K562 (cell line): ENCODE measurements at regions not wholly inside any gene's neighbourhood (a gene's known extent, or its start where the extent isn't known, plus 50 kb on each side); places are given as distances from the start of the nearest gene placed in this dataset.

ENCODE experiments used
- ARID2 ChIP-seq: fragments of 450-650 bp; IDR thresholded peaks from 2 replicates; pipeline ENCODE4 v1.6.1; 2017; ENCODE audit warnings: antibody characterized with exemption, mild to moderate bottlenecking
- BRD4 ChIP-seq: fragments of 200-600 bp; sonication (generic); IDR thresholded peaks from 2 replicates; pipeline ENCODE4 v1.6.1; 2017; ENCODE audit warnings: inconsistent platforms
- HOXB6 ChIP-seq: fragments of 250-450 bp; sonication (Bioruptor Pico); IDR thresholded peaks from 2 replicates; pipeline ENCODE4 v1.5.1; 2022; ENCODE audit warnings: mild to moderate bottlenecking, borderline replicate concordance
- NONO ChIP-seq, 2 experiments: fragments of 200-400 bp in 1 of 2; fragments of 450-650 bp in 1 of 2; formaldehyde crosslinking in 1 of 2; IDR thresholded peaks; 2 replicates each; pipeline ENCODE4 v1.6.1; 2017; ENCODE audit warnings: low read depth in 2 of 2, mild to moderate bottlenecking in 2 of 2, moderate library complexity in 2 of 2, low read length in 1 of 2
- ZBTB17 ChIP-seq: fragments of 450-650 bp; formaldehyde crosslinking; IDR thresholded peaks from 2 replicates; pipeline ENCODE4 v1.4.0; 2020; ENCODE audit warnings: mild to moderate bottlenecking
- ZBTB8A ChIP-seq: fragments of 450-650 bp; IDR thresholded peaks from 2 replicates; pipeline ENCODE4 v1.6.1; 2018; ENCODE audit warnings: mild to moderate bottlenecking, moderate library complexity; ENCODE audit not compliant: partially characterized antibody
- TF ChIP-seq, protein P1 (sequence below), 2 experiments: fragments of 450-650 bp; IDR thresholded peaks; 2 replicates each; pipeline ENCODE4 v1.6.1; 2016; ENCODE audit warnings: mild to moderate bottlenecking in 2 of 2, borderline replicate concordance in 1 of 2, low read depth in 1 of 2, moderate library complexity in 1 of 2
- TF ChIP-seq, protein P2 (sequence below): fragments of 250-450 bp; sonication (Bioruptor Pico); IDR thresholded peaks from 2 replicates; pipeline ENCODE4 v1.8.0; 2022; ENCODE audit warnings: inconsistent platforms
- TF ChIP-seq, protein P3 (sequence below): IDR thresholded peaks from 2 replicates; pipeline ENCODE4 v1.6.1; 2011; ENCODE audit warnings: borderline replicate concordance, low read depth, mild to moderate bottlenecking, moderate library complexity, low read length; ENCODE audit not compliant: insufficient read depth, poor library complexity, severe bottlenecking
- TF ChIP-seq, protein P4 (sequence below): sonication (generic); formaldehyde crosslinking; IDR thresholded peaks from 2 replicates; pipeline ENCODE4 v1.8.1; 2023; ENCODE audit warnings: mild to moderate bottlenecking, missing genetic modification reagents
- TF ChIP-seq, protein P5 (sequence below): fragments of 450-650 bp; conservative IDR thresholded peaks from 2 replicates; pipeline ENCODE4 v1.6.1; 2016; ENCODE audit warnings: missing genetic modification characterization, low read depth, mild to moderate bottlenecking, missing compliant biosample characterization, moderate library complexity

DNA sequence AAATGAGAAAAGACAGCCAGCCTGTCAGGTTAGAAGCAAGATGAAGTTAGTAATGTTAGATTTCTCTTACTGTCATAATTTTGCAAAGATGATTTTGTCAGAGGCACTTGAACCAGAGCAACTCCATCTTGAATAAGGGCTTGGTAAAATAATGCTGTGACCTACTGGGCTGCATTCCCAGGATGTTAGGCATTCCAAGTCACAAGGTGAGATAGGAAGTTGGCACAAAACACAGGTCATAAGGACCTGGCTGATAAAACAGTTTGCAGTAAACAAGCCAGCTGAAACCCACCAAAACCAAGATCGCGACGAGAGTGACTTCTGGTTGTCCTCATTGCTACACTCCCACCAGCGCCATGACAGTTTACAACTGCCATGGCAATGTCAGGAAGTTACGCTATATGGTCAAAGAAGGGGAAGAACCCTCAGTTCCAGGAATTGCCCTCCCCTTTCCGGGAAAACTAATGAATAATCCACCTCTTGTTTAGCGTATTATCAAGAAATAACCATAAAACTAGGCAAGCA, 1313.5 kb upstream of the TMEM132C start (continued):
- TF ChIP-seq, protein P1, sequence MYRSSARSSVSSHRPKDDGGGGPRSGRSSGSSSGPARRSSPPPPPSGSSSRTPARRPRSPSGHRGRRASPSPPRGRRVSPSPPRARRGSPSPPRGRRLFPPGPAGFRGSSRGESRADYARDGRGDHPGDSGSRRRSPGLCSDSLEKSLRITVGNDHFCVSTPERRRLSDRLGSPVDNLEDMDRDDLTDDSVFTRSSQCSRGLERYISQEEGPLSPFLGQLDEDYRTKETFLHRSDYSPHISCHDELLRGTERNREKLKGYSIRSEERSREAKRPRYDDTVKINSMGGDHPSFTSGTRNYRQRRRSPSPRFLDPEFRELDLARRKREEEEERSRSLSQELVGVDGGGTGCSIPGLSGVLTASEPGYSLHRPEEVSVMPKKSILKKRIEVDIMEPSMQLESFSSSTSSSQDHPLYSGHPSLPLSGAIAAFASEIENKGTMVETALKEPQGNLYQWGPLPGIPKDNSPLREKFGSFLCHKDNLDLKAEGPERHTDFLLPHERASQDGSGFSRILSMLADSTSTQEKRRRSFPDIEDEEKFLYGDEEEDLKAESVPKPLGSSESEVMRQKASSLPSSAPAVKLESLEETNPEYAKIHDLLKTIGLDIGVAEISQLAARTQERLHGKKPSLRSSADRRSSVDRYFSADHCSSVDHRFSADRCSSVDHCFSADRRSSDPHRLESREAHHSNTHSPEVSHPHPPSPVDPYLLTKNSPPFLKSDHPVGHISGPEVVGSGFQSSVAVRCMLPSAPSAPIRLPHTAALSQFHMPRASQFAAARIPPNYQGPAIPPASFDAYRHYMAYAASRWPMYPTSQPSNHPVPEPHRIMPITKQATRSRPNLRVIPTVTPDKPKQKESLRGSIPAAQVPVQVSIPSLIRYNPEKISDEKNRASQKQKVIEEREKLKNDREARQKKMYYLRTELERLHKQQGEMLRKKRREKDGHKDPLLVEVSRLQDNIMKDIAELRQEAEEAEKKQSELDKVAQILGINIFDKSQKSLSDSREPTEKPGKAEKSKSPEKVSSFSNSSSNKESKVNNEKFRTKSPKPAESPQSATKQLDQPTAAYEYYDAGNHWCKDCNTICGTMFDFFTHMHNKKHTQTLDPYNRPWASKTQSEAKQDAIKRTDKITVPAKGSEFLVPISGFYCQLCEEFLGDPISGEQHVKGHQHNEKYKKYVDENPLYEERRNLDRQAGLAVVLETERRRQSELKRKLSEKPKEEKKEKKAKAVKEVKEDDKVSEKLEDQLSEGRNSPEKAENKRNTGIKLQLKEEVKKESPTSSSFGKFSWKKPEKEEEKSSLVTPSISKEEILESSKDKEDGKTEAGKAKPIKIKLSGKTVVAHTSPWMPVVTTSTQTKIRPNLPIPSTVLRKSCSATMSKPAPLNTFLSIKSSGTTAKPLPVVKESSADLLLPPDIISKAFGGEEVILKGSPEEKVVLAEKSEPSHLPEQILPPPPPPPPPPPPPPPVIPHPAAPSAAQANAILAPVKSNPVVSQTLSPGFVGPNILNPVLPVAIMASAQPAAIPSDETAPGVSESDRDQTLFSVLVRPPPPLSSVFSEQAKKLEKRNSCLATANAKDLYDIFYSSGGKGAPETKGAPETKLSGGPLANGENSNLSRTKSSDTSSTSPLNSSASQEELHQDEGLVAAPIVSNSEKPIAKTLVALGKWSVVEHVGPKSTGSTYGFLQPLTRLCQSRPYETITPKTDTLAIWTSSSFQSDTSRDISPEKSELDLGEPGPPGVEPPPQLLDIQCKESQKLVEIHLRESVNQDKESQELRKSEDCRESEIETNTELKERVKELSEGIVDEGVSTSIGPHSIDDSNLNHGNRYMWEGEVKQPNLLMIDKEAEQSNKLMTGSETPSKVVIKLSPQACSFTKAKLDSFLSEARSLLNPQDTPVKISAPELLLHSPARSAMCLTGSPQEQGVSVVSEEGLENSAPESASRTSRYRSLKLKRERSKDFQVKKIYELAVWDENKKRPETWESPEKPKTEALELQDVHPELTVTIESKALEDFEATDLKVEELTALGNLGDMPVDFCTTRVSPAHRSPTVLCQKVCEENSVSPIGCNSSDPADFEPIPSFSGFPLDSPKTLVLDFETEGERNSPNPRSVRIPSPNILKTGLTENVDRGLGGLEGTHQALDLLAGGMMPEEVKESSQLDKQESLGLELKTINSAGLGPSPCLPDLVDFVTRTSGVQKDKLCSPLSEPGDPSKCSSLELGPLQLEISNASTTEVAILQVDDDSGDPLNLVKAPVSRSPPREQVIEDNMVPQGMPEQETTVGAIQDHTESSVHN (IDR thresholded peaks at IDR 0.05; ENCODE audit: borderline replicate concordance in 1 of 2, low read depth in 1 of 2), result no peak
- no peak for TF ChIP-seq HOXB6 (CRISPR knock-in tag)
- TF ChIP-seq ARID2, result no peak
- no peak for TF ChIP-seq ZBTB8A
- TF ChIP-seq BRD4, result peak; percentile 46; the same call in 1 of the 2 replicates
- TF ChIP-seq, protein P2, sequence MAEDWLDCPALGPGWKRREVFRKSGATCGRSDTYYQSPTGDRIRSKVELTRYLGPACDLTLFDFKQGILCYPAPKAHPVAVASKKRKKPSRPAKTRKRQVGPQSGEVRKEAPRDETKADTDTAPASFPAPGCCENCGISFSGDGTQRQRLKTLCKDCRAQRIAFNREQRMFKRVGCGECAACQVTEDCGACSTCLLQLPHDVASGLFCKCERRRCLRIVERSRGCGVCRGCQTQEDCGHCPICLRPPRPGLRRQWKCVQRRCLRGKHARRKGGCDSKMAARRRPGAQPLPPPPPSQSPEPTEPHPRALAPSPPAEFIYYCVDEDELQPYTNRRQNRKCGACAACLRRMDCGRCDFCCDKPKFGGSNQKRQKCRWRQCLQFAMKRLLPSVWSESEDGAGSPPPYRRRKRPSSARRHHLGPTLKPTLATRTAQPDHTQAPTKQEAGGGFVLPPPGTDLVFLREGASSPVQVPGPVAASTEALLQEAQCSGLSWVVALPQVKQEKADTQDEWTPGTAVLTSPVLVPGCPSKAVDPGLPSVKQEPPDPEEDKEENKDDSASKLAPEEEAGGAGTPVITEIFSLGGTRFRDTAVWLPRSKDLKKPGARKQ (CRISPR knock-in tag), result no peak
- peak; percentile 91 for TF ChIP-seq ZBTB17 (CRISPR knock-in tag)
- TF ChIP-seq, protein P3, sequence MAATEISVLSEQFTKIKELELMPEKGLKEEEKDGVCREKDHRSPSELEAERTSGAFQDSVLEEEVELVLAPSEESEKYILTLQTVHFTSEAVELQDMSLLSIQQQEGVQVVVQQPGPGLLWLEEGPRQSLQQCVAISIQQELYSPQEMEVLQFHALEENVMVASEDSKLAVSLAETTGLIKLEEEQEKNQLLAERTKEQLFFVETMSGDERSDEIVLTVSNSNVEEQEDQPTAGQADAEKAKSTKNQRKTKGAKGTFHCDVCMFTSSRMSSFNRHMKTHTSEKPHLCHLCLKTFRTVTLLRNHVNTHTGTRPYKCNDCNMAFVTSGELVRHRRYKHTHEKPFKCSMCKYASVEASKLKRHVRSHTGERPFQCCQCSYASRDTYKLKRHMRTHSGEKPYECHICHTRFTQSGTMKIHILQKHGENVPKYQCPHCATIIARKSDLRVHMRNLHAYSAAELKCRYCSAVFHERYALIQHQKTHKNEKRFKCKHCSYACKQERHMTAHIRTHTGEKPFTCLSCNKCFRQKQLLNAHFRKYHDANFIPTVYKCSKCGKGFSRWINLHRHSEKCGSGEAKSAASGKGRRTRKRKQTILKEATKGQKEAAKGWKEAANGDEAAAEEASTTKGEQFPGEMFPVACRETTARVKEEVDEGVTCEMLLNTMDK, result no peak
- TF ChIP-seq, protein P4, sequence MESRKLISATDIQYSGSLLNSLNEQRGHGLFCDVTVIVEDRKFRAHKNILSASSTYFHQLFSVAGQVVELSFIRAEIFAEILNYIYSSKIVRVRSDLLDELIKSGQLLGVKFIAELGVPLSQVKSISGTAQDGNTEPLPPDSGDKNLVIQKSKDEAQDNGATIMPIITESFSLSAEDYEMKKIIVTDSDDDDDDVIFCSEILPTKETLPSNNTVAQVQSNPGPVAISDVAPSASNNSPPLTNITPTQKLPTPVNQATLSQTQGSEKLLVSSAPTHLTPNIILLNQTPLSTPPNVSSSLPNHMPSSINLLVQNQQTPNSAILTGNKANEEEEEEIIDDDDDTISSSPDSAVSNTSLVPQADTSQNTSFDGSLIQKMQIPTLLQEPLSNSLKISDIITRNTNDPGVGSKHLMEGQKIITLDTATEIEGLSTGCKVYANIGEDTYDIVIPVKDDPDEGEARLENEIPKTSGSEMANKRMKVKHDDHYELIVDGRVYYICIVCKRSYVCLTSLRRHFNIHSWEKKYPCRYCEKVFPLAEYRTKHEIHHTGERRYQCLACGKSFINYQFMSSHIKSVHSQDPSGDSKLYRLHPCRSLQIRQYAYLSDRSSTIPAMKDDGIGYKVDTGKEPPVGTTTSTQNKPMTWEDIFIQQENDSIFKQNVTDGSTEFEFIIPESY (CRISPR knock-in tag), result no peak
- TF ChIP-seq, protein P5, sequence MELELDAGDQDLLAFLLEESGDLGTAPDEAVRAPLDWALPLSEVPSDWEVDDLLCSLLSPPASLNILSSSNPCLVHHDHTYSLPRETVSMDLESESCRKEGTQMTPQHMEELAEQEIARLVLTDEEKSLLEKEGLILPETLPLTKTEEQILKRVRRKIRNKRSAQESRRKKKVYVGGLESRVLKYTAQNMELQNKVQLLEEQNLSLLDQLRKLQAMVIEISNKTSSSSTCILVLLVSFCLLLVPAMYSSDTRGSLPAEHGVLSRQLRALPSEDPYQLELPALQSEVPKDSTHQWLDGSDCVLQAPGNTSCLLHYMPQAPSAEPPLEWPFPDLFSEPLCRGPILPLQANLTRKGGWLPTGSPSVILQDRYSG (tag), result peak; percentile 98
- TF ChIP-seq NONO (IDR thresholded peaks at IDR 0.05; ENCODE audit: low read depth in 2 of 2, low read length in 1 of 2), result no peak
